GM21367 (cell line): ENCODE measurements at regions not wholly inside any gene's neighbourhood (a gene's known extent, or its start where the extent isn't known, plus 50 kb on each side); places are given as distances from the start of the nearest gene placed in this dataset.

Experiments
- ATAC-seq: cut with Tn5 transposase; IDR thresholded peaks from one replicate; pipeline ENCODE4 v1.9.1; 2021; ENCODE audit not compliant: unreplicated experiment

DNA sequence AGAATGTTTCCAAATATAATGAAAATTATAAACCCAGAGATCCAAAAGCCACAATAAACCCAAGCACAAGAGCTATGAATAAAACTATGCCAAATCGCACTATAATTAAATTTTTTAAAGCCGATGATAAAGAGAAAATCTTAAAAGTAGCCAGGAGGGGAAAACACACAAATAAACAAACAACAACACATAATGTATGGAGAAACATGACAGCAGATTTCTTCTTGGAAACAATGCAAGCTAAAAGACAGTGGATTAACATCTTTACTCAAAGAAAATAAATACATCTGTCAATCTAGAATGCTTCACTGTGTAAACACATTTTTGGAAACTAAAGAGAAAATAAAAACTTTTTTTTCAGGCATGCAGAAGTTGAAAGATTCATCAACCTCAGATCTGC is 53.0 kb upstream of the SMOX start:
- no peak for ATAC-seq

DNA sequence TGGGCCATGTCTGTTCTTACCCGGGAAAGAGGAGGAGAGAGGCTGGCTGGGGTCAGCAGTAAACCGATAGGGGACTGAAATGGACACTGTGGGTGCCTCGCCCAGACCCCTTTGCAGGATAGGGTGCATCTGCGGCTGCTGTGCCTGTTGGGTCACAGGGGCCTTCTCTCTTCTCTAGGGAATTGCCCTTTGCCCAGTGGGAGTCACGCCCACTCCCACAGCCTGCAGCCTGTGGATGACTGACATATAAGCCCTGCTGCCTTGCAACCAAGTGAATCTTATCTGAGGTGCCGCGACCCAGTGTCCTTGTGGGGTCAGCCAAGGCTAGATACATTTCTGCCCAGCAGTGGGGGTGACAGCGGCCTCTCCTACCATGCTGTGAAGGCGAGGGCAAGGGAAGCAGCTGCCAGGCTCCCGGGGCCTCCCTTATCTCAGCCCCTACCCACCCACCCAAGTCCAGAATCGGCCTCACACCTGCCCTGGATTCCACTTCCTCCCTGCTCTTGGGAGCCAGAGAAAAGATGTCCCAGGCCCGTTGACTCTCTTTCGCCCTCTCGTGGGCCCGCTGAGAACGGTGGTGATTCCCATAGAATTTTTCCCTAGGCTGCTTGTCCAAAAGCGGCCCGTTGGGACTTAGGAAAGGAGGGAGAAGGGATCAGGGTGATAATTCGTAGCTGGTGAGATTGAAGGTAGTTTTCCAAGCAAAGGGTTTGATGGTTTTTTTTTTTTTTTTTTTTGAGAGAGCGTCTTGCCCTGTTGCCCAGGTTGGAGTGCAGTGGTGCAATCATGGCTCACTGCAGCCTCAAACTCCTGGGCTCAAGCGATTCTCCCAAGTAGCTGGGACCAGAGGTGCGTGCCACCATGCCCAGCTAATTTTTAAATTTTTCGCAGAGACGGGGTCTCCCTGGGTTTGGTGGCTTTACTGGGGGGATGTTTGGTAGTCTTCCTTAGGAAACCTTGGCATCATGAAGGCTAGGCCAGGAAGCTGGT is 56.8 kb upstream of the SMOX start:
- no peak for ATAC-seq

DNA sequence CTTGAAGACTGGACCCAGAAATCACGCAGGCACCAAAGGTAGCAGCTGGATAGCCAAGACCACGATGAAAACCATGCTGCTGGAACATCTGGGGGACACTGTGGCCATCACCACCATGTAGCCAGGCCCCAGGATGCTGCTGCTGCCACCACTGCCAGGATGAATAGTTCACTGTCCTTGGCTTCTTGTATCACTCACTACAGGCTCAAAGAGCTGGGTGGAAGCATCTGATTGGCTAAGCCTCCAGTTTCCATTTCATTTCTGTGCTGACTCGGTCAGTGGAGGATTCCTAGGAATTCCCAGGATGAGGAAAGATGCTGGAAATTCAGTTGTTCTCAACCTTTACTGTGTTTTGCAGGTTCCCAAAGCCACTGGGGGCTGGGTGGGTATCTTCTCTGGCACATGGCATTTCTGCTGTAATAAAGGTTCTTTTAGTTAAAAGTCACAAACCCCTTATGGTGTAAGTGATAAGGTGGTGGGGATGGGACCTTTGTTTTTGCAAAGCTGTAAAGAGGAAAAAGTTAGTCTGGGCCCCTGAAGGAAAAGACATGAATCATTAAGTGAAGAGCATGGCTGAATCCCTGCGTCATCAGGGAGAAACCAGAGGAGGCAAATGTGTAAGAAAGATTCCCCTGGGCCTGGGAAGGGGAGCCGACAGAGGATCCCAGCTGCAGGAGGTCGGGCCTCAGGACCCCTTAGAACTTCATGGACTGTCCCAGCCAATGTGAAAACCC is 57.7 kb upstream of the SMOX start:
- no peak for ATAC-seq

DNA sequence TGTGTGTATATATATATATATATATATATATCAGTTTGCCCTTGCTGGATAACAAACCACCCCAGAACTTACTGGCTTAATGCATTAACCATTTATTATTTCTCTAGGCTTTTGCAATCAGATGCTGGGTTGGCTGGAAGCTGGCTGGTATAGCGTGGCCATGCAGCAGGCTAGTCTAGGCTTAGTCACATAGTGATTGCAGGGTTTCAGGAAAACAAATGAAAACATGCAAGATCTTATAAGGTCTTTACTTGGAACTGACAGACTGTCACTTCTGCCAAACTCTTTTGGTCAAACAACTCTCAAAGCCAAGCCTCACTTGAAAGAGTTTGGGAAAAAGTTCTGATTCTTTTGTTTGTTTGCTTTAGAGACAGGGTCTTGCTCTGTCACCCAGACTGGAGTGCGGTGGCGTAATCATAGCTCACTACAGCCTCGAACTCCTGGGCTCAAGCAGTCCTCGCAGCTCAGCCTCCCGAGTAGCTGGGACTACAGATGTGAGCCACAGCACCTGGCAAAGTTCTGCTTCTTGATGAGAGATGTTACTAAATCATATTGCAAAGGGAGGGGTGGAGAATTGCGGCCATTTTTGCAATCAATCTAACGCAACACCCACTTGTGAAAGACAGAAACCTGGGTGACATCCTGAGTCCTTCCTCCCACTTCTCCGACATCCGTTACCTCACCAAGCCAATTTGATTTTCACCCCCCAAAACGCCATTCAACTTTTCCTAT is 58.7 kb upstream of the SMOX start:
- ATAC-seq: no peak

DNA sequence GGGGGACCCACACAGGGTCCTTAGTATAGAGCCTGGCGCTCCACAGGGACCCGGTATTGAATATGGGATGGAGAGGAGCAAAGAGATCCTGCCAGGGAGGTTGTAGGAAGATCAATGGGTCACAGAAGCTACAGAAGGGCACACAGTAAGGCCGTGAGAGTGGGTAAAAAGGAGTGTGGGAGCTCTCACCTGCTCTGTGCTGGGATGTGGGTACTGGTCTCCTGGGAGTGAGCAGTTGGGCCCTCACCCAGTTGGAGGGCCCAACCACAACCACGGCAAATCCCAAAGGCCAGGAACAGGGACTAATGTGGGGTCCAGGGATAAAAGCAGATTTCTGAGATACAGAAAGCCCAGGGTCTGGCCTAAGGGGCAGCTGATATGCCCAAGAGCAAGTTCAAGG is 59.9 kb upstream of the SMOX start:
- no peak for ATAC-seq

DNA sequence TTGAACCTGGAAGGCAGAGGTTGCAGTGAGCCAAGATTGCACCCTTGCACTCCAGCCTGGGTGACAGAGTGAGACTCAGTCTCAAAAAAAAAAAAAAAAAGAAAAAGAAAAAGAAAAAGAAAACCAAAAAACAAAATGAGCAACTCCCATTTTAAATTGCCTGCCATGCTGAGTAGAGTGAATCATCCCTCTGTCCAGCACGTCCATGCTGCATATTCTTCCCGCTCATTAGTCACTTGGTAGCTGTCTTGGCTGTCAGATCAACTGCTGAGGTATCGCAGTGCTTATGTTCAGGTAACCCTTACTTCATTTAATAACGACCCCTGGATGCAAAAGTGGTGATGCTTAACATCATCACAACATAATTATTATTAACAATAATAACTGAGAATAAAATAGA is 60.7 kb upstream of the SMOX start:
- ATAC-seq: no peak

DNA sequence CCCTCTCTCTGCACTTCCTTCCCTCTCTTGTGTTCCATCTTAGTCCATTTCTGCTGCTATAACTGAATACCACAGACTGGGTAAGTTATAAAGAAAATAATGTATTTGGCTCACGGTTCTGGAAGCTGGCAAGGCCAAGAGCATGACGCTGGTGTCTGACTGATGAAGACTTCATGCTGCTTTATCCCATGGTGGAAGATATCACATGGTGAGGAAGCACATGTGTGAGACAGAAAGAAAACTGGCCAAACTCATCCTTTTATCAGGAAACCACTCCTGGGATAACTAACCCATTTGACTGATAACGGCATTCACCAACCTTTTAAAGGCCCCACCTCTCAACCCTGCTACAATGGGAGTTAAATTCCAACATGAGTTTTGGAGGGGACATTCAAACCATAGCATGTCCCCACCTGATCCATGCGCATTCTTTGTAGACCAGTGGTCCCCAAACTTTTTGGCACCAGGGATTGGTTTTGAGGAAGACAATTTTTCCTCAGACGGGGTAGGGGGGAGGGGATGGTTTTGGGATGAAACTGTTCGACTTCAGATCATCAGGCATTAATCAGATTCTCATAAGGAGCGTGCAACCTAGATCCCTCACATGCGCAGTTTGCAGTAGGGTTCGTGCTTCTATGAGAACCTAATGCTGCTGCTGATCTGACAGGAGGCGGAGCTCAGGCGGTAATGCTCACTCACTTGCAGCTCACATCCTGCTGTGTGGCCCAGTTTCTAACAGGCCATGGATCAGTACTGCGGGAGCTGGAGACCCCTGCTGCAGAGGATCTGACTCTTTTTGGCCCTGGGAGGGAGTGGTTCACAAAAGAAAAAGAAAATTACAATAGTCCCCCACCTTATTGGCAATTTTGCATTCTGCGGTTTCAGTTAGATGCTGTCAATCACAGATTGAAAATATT is 61.6 kb upstream of the SMOX start:
- ATAC-seq: no peak

DNA sequence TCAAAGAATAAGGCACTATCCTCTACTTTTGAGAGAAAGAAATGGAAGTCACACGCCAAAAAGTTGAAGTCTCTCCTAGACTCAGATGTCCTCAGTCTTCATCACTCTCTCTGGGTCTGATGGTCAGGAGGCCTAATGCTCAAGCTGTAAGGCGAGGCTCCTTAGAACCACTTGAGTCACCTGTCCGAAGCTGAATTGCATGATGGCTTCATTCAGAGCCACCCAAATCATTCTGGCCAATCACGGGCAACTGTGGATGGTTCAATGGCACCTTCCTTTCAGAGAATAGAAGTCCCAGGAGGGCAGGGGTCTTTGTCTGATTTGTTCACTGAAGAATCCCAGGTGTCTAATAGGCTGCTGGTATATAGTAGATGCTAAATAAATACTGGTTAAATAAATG is 63.9 kb upstream of the SMOX start:
- ATAC-seq: no peak

DNA sequence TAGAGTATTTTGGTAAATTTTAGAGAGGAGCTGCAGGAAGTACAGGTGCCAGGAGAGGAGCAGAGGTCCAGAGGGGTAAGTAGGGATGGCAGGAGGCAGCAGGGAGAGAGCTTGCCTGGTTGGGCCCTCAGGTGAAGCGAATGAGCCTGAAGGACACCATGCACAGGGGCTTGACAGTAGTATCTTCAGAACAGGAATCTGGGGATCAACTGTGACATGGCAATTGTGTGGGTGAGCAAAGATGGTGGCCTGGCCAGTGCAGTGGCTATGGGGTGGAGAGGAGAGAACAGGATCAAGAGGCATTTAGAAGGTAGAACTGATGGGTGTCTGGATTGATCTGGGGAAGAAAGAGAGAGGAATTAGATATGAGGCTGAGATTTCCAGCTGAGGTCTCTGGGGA is 64.5 kb upstream of the SMOX start:
- no peak for ATAC-seq

DNA sequence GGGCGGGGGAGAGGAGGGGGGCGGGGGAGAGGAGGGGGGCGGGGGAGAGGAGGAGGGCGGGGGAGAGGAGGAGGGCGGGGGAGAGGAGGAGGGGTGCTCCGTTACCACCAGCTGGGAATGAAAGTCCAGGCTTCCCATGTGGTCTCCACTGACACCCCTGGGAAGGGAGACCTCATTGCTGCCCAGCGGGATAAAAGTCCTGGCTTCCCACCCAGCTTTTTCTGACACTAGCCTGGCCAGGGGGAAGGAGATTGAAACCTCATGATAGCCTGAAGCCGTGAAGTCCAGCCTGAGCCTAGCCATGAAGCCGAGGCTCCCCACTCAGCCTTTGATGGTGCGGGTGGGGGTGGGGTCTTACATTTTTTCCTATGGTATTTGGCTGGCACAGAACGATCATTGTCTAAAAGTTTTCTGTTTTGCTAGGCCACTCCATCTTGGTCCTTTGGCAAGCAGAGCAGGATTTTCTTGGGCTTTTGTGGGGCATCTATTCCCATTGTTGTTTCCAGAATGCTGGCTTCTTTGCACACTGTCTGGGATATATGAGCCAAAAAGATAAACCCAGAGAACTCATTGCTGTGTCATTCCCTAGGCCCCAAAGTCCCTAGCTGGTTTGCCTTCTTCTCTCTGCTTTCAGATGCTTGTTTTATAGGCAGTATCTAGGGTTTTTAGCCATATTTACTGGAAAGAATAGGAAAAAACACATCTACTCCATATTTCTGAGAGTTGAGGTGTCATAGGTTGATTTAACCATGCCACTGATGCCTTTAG is 65.3 kb upstream of the SMOX start:
- ATAC-seq: no peak

DNA sequence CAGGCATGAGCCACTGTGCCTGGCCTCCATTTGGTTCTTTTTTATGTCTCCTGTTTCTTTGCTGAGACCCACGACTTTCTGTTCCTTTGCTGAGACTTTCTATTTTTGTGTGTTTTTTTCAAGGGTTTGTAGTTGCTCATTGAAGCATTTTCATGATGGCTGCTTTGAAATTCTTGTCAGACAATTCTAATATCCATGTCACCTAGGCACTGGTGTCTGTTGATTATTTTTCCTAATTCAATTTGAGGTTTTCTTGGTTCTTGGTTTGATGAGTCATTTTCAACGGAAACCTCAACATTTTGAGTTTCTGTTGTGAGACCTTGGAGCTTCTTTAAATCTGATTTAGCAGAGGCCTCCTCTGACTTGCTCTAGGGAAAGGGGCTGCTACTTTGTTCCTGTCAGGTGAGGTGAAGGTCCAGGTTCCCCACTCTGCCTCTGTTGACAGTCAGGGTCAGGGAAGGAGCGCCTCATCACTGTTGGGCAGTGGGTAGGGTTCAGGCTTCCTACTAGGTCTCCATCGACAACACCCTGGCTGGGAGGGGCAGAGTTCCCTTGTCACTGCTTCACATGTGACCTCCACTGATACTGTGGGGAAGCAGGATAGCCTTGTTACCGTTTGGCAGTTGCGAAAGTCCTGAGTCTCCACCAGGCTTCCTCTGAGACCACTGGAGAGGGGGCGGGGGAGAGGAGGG is 66.1 kb upstream of the SMOX start:
- peak; percentile 56 for ATAC-seq

DNA sequence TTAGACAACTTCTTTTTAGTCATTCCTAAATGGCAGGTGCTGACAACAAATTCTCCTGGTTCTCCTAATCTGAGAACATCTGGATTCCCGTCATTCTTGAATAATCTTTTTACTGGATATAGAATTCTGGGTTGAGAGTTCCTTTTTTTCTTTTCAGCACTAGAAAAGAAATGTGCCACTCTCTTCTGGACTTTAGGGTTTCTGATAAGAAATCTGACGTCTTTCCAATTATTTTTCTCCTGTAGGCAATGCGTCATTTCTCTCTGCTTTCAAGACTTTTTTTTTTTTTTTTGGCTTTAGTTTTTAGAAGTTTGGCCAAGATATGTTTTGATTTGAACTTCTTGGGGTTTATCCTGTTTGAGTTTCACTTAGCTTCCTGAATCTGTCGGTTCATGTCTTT is 66.1 kb upstream of the RNF24 start:
- ATAC-seq: no peak

DNA sequence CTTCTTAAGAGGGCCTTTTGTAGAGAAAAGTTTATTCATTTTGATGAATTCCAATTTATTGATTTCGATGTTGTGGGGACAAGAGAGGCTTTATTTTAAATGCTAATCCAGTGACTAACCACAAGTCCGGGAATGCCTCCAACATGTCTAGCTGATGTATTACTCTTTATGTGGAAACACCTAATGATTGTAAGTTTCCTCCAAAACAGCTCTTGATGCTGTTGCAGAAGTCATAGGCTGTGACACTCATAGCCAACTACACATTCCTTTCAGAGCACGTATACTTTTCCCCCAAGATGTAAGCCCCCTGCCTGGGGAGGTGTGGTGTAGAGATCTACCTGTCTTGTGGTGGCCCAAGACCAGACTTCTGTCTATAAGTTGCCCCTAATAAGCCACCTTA is 61.3 kb upstream of the RNF24 start:
- no peak for ATAC-seq

DNA sequence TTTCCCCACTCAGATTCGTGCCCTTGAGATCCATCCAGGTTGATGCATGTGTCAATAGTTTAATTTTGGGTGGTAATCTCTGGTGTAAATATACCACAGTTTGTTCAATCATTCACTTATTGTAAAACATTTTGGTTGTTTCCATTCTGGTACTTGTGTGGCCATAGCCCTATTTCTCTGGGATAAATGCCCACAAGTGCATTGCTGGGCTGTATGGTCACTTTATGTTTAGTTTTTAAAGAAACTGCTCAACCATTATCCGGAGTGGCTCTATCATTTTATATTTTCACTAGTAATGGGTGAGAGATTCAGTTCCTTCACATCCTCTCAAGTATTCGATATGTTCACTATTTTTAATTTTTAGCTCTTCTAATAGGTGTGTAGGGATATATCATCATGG is 60.7 kb upstream of the RNF24 start:
- ATAC-seq: no peak

DNA sequence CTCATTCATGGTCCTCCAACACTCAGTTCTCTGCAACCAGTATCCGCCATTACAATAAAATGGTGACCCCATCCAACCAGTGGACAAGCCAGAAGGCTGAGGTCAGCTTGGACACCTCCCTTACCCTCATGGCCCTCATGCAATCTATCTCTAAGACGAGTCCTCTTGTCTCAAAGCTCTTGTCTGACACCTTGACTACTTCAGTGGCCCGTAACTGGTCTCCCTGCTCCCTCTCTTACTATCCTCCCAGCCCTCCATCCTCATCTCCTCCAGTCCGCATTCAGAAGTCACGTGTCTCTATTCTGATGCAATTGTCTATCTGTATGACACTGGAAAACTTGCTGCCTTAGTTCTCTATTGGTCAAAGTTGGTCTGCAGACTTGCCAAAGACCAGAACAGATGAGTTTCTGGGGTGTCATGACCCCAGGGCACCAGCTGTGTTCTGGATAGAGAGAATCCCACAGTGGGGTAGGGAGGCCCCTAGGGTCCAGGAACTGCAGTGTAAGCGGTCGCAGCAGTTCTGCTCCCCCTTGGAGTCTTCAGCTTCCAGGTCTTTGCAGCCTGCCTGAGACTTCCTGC is 59.6 kb upstream of the RNF24 start:
- ATAC-seq: no peak

DNA sequence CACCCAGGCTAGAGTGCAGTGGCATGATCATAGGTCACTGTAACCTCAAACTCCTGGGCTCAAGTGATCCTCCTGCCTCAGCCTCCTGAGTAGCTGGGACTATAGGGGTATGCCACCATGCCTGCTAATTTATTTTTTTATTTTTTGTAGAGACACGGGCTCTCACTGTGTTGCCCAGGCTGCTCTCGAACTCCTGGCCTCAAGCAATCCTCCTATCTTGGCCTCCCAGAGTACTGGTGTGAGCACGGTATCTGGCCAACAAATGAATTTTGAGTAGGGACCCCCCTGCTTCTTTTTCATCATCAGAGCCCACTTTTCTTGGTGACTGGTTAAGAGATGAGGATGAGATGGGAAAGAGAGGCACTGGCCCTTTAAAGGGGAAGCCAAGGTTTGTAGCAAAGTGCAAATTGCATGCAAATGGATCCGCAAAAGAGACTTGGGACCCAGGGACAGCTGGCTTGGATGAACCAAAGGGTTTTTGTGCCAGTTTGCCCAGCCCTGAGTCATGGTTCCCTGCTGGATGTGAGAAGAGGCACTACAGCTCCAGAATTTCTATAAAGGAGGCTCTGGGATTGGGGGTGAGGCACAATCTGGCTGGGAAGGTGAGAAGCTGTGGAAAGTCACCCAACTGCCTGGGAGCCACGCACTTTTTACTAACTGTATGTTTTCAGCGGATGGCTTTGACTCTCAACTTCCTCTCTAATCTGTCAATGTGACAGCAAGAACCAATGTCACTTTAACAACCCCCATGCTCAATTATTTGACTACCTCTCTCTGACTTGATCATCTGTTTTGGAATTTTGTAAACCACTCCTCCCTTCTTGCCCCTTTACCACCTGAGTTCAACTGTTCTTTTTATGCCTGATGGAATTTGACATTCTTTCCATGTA is 58.7 kb upstream of the RNF24 start:
- ATAC-seq: no peak

DNA sequence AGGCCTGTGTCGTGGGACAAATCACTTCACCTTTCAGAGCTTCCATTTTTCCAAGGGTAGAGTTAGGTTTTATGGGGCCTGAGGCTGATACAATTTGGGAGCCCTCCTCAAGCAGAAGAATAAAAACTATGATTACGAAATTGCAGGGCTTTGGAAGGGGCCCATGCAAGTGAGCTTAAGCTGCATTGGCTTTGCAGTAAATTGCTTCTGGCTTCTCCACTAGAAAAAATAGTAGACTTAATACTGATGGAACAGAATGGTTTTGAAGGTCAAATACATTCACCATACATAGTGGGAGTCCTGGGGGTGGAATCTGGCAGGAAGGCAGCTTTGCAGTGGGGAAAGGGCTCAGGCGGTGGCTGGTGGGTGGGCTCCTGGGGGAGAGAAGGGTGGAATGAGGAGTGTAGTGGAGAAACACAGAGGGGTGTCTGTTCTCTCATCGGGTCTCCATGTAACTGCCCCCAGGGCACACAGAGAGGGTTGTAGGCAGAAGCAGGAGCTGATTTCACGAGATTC is 55.9 kb upstream of the RNF24 start:
- ATAC-seq: no peak
